Activated T-cell treated with anti-CD3 and anti-CD28 coated beads, Interleukin-2, amount 50 U/mL, for 4 hours (primary cell): ENCODE measurements at regions not wholly inside any gene's neighbourhood (a gene's known extent, or its start where the extent isn't known, plus 50 kb on each side); places are given as distances from the start of the nearest gene placed in this dataset.
"Not testable (repeated sequence)": the region's sequence is repeated elsewhere in the genome, so short reads cannot be mapped to it uniquely, and the experiment has no call there.

Experiments
- ATAC-seq, 2 donors: fragments of 200-7000 bp; cut with Tn5 transposase; one replicate each; pipeline ENCODE4 v1.10.0; 2021
- DNase-seq: peaks from one replicate; pipeline ENCODE4 v3.0.0-alpha.2; 2020
- H3K27me3 Mint-ChIP-seq: one replicate; pipeline ENCODE4 v1.8.0; 2021; ENCODE audit warnings: low read depth, mixed read lengths
- H3K36me3 Mint-ChIP-seq: one replicate; pipeline ENCODE4 v1.8.0; 2022; ENCODE audit warnings: mixed read lengths; ENCODE audit not compliant: insufficient read depth
- H3K4me1 Mint-ChIP-seq: one replicate; pipeline ENCODE4 v1.8.0; 2021; ENCODE audit warnings: low read depth, mixed read lengths
- H3K4me3 Mint-ChIP-seq: one replicate; pipeline ENCODE4 v1.8.0; 2021; ENCODE audit warnings: mild to moderate bottlenecking, moderate library complexity, mixed read lengths
- H3K9me3 Mint-ChIP-seq: one replicate; pipeline ENCODE4 v1.8.0; 2021; ENCODE audit warnings: mixed read lengths

DNA sequence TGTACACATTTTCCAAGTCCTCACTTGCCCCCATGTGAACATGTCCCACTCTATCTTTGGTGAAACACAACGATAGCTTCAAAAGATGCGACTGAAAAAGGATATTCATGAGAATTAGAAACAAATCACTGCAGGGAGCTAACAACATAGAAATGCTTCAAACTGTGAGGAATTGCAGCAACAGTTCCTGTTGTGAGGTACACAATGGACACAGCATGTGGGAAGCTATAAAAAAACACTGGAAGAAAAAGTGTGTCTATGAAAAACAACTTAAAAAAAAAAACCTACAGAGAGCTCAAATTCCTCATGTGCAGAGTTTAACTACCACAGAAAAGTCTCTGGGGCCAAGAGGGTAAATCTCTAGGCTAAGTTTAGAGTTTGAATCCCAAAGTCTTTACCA lies 51.6 kb upstream of the BLTP1 start:
- DNase-seq (no peak), ATAC-seq (no peak)
- no peaks in the 10 kb centered on the region for H3K4me1 Mint-ChIP-seq
- H3K9me3 Mint-ChIP-seq: no peaks in the 10 kb centered on the region
- no peak overlapping the region for H3K4me3 Mint-ChIP-seq
- no peaks in the 10 kb centered on the region for H3K36me3 Mint-ChIP-seq
- peaks cover 7% of the 10 kb centered on the region for H3K27me3 Mint-ChIP-seq

DNA sequence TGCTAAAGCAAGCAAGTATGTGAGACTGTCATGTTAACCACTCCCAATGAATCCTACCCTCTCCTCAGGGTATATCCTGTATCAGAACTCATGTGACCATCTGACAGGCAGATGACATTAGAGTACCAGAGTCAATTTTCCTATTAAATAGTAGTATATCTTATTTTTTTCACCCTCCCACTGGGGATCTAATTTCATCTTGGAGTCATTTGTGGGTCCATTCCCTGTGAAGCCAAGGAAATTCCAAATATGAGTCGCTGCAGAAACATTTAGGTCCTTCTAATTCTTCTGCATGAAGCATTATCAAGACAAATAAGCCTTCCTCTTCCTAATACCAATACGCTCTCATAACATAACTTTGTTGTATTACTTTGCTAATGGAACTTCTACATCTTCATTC lies 52.2 kb upstream of the BLTP1 start:
- H3K9me3 Mint-ChIP-seq: no peaks in the 10 kb centered on the region
- no peak for ATAC-seq

GRCh38 chr4:122091836-122092405 lies 60.2 kb upstream of the BLTP1 start:
- no peak for ATAC-seq
- no peaks in the 10 kb centered on the region for H3K9me3 Mint-ChIP-seq
- H3K4me3 Mint-ChIP-seq: no peak overlapping the region
- H3K36me3 Mint-ChIP-seq: no peaks in the 10 kb centered on the region
- no peaks in the 10 kb centered on the region for H3K4me1 Mint-ChIP-seq
- DNase-seq: no peak
- peaks cover 11% of the 10 kb centered on the region for H3K27me3 Mint-ChIP-seq

More for the DNA sequence above, 52.2 kb upstream of the BLTP1 start:
- peaks cover 11% of the 10 kb centered on the region for H3K27me3 Mint-ChIP-seq
- no peaks in the 10 kb centered on the region for H3K4me1 Mint-ChIP-seq
- no peak for DNase-seq
- H3K4me3 Mint-ChIP-seq: no peak overlapping the region
- H3K36me3 Mint-ChIP-seq: no peaks in the 10 kb centered on the region

DNA sequence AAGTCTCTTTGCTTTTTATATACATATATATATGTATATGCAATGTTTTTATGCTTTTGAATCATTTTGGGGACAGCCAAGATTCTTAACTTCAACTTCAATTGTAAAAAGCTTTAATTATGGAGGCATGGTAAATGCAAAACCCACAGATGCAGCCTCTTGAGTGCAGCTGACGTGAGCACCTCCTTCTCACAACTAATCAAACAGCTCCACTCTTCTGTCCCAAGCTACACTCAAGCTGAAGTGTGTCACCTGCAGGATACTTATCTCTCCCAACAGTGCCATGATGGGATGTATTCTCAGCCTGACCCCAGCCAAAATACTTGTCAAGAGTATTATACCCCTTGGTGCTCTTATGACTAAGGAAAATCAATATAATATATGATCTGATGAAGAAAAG lies 60.7 kb upstream of the BLTP1 start:
- Mint-ChIP-seq H3K4me1 (no peaks in the 10 kb centered on the region), H3K4me3 (no peak overlapping the region), H3K36me3 (no peaks in the 10 kb centered on the region), H3K9me3 (no peaks in the 10 kb centered on the region), H3K27me3 (peaks cover 11% of the 10 kb centered on the region)
- ATAC-seq (no peak), DNase-seq (no peak)

- Mint-ChIP-seq H3K4me1 (no peaks in the 10 kb centered on the region), H3K36me3 (no peaks in the 10 kb centered on the region), H3K9me3 (no peaks in the 10 kb centered on the region), H3K4me3 (no peak overlapping the region), H3K27me3 (peaks cover 9% of the 10 kb centered on the region)
- DNase-seq (no peak), ATAC-seq (no peak)
Observed at GRCh38 chr4:122090989-122091388, 61.1 kb upstream of the BLTP1 start.

- H3K4me3 Mint-ChIP-seq: no peak overlapping the region
- no peaks in the 10 kb centered on the region for H3K9me3 Mint-ChIP-seq
- H3K36me3 Mint-ChIP-seq: no peaks in the 10 kb centered on the region
- H3K27me3 Mint-ChIP-seq: peaks cover 3% of the 10 kb centered on the region
- ATAC-seq (no peak), DNase-seq (no peak)
- H3K4me1 Mint-ChIP-seq: no peaks in the 10 kb centered on the region
Observed at GRCh38 chr4:122086338-122087065, 65.6 kb upstream of the BLTP1 start.

- peaks cover 2% of the 10 kb centered on the region for H3K27me3 Mint-ChIP-seq
- ATAC-seq (no peak), DNase-seq (no peak)
- H3K36me3 Mint-ChIP-seq: no peaks in the 10 kb centered on the region
- H3K4me1 Mint-ChIP-seq: no peaks in the 10 kb centered on the region
- no peak overlapping the region for H3K4me3 Mint-ChIP-seq
- no peaks in the 10 kb centered on the region for H3K9me3 Mint-ChIP-seq
Observed at GRCh38 chr4:122083989-122084388, 68.1 kb upstream of the BLTP1 start.

DNA sequence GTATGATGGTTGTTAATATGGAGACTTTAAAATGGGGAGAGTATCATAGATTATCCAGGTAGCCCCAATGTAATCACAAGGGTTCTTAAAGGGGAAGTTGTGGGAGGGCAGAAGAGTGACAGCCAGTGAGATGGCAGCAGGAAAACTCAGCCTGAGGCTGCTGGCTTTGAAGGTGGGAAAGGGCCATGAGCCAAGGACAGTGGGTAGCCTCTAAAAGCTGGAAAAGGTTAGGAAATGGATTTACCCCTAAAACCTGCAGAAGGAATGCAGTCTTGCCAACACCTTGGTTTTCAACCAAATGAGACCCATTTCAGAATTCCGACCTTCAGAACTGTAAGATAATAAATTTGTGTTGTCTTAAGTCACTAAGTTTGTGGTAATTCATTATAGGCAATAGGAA lies 68.8 kb upstream of the BLTP1 start:
- H3K27me3 Mint-ChIP-seq: peaks cover 3% of the 10 kb centered on the region
- ATAC-seq (no peak), DNase-seq (no peak)
- no peak overlapping the region for H3K4me3 Mint-ChIP-seq
- H3K4me1 Mint-ChIP-seq: no peaks in the 10 kb centered on the region
- H3K9me3 Mint-ChIP-seq: no peaks in the 10 kb centered on the region
- no peaks in the 10 kb centered on the region for H3K36me3 Mint-ChIP-seq

DNA sequence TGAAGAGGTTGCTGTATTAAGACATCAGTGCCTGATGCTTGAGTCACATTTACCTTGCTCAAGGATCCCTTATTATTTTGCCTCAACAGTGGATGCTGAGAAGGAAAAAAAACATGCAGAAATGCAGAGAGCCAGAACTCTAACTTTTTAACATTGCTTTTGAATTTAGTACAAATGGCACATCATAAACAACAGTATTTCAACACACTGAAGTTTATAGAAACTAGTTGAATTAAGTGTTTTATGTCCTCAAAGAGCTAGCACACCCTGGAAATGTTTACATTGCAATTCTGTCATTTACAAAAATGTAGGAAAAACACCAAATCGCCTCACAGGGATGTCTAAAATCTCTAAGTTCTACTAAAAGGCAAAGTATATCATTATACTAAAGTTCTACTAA lies 69.5 kb upstream of the BLTP1 start:
- Mint-ChIP-seq H3K36me3 (no peaks in the 10 kb centered on the region), H3K4me1 (no peaks in the 10 kb centered on the region), H3K4me3 (no peak overlapping the region), H3K9me3 (no peaks in the 10 kb centered on the region), H3K27me3 (peaks cover 3% of the 10 kb centered on the region)
- DNase-seq (no peak), ATAC-seq (no peak)

DNA sequence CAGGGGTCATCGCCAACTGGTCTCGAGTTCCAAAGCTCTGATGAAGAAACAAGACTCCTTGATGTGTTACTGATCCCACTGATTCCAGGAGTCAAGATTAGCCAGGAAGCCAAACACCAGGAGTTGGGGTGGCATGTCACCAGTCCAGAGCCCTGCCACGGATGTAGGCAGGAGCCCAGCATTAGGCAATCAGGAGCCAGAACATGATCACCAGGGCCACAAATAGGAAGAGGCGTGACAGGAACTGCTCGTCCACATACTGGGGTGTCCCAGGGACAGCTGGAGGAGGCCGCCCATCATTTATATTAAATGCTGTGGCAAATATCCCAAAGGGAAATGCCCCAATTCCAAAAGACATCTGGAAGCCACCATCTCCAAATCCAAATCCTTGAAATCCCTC lies 74.5 kb upstream of the BLTP1 start:
- DNase-seq, H3K4me3 Mint-ChIP-seq, ATAC-seq, H3K9me3 Mint-ChIP-seq, H3K4me1 Mint-ChIP-seq, H3K36me3 Mint-ChIP-seq, H3K27me3 Mint-ChIP-seq: not testable (repeated sequence)

DNA sequence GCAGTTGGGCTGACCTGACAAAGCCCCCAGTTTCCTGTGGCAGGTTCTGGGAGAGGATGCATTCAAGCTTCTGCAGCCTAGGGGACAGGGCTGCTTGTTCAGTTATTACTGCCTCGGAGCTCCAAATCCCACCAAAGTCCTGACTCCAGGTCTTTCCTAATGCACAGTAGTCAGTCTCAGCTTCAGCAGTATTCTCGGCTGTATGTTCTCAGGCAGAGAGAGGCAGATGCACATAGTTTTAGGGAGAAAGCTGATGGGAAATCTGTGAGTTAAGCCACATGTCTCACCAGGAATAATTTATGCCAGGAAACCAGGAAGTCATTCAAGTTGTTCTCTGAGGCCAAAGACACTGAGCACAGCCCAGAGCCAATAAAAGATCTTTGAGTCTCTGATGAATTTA lies 75.3 kb upstream of the BLTP1 start:
- H3K27me3 Mint-ChIP-seq, H3K4me3 Mint-ChIP-seq, ATAC-seq, DNase-seq, H3K4me1 Mint-ChIP-seq, H3K9me3 Mint-ChIP-seq, H3K36me3 Mint-ChIP-seq: not testable (repeated sequence)

DNA sequence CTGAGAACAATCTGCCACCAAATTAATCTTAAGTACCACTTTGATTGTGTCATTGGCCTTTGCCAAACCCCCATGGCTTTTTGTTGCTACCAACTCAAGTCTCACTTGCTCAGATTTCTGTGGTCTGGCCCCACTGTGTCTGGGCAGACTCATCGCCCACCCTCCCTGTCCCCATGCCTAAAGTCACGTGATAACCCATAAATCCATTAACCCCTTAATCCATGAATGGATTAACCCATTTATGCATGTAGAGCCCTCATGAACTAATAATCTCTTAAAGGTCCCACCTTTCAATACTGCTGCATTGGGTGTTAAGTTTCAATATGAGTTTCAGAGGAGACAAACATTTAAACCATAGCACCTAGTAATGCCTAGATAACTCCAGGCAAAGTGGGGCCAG lies 78.5 kb upstream of the BLTP1 start:
- H3K4me1 Mint-ChIP-seq: no peaks in the 10 kb centered on the region
- ATAC-seq (no peak), DNase-seq (no peak)
- peaks cover 8% of the 10 kb centered on the region for H3K27me3 Mint-ChIP-seq
- no peaks in the 10 kb centered on the region for H3K36me3 Mint-ChIP-seq
- no peaks in the 10 kb centered on the region for H3K9me3 Mint-ChIP-seq
- H3K4me3 Mint-ChIP-seq: no peak overlapping the region

- Mint-ChIP-seq H3K4me1 (no peaks in the 10 kb centered on the region), H3K36me3 (no peaks in the 10 kb centered on the region), H3K4me3 (no peak overlapping the region), H3K27me3 (peaks cover 3% of the 10 kb centered on the region), H3K9me3 (no peaks in the 10 kb centered on the region)
- ATAC-seq (no peak), DNase-seq (no peak)
Observed at GRCh38 chr4:122065915-122066314, 86.2 kb upstream of the BLTP1 start.

- H3K36me3 Mint-ChIP-seq: no peaks in the 10 kb centered on the region
- no peak overlapping the region for H3K4me3 Mint-ChIP-seq
- no peaks in the 10 kb centered on the region for H3K4me1 Mint-ChIP-seq
Observed at GRCh38 chr4:122065149-122065548, 87.0 kb upstream of the BLTP1 start.

DNA sequence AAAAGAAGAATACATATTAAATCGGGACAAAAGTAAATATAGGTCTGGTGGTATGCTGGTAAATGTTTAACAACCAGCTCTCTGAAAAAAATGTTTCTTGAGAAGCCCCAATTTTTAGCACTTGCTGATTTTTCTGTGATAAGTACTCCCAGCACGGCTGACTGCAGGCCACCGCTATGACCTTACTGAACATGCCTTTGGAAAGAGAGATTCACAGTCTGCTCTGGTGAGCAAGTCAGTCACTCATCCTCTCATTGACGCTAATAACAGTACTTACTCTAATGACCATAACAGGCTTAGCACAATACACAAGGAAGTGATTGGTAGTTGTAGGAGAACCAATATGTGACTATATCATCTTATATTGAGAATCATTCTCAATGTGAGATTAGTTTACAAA lies 98.9 kb upstream of the BLTP1 start:
- DNase-seq (no peak), ATAC-seq (no peak)
- H3K4me1 Mint-ChIP-seq: no peaks in the 10 kb centered on the region
- no peaks in the 10 kb centered on the region for H3K9me3 Mint-ChIP-seq
- H3K4me3 Mint-ChIP-seq: no peak overlapping the region
- no peaks in the 10 kb centered on the region for H3K36me3 Mint-ChIP-seq
- no peaks in the 10 kb centered on the region for H3K27me3 Mint-ChIP-seq

More at GRCh38 chr4:122065149-122065548, 87.0 kb upstream of the BLTP1 start:
- no peak for ATAC-seq
- DNase-seq: no peak
- Mint-ChIP-seq H3K9me3 (no peaks in the 10 kb centered on the region), H3K27me3 (peaks cover 3% of the 10 kb centered on the region)
